GM23338 (cell line): ENCODE measurements at regions not wholly inside any gene's neighbourhood (a gene's known extent, or its start where the extent isn't known, plus 50 kb on each side); places are given as distances from the start of the nearest gene placed in this dataset.

Source experiments
- CREB1 ChIP-seq: fragments of 250-450 bp; sonication (Bioruptor Pico); IDR thresholded peaks from 2 replicates; pipeline ENCODE4 v1.5.0; 2020; ENCODE audit warnings: low read depth, mild to moderate bottlenecking, moderate library complexity
- EZH2 ChIP-seq: fragments of 200-600 bp; sonication (generic); IDR thresholded peaks from one replicate; pipeline ENCODE4 v1.8.0; 2017; ENCODE audit warnings: antibody characterized with exemption, mild to moderate bottlenecking, low read depth; ENCODE audit not compliant: unreplicated experiment
- EZH2phosphoT487 ChIP-seq: fragments of 200-600 bp; sonication (generic); IDR thresholded peaks from one replicate; pipeline ENCODE4 v1.8.1; 2018; ENCODE audit warnings: antibody characterized with exemption; ENCODE audit not compliant: unreplicated experiment
- JUNB ChIP-seq: IDR thresholded peaks from one replicate; pipeline ENCODE4 v1.6.1; 2016; ENCODE audit warnings: antibody characterized with exemption; ENCODE audit not compliant: unreplicated experiment
- POLR2AphosphoS5 ChIP-seq: IDR thresholded peaks from 2 replicates; pipeline ENCODE4 v1.6.1; 2016; ENCODE audit warnings: antibody characterized with exemption, low read depth
- ZNF331 ChIP-seq: fragments of 250-450 bp; sonication (Bioruptor Pico); IDR thresholded peaks from 2 replicates; pipeline ENCODE4 v1.5.0; 2020; ENCODE audit warnings: low read depth, mild to moderate bottlenecking, moderate library complexity
- TF ChIP-seq, protein P1 (sequence below), 2 experiments: fragments of 200-600 bp in 1 of 2; sonication (generic) in 1 of 2; conservative IDR thresholded peaks; 2 replicates each; pipeline versions ENCODE4 v1.5.1 to v1.6.1; 2016 to 2017; ENCODE audit warnings: antibody characterized with exemption in 2 of 2, low read depth in 2 of 2, mild to moderate bottlenecking in 2 of 2, moderate library complexity in 1 of 2
- TF ChIP-seq, protein P2 (sequence below): IDR thresholded peaks from one replicate; pipeline ENCODE4 v1.6.1; 2018; ENCODE audit warnings: antibody characterized with exemption; ENCODE audit not compliant: unreplicated experiment
- TF ChIP-seq, protein P3 (sequence below): IDR thresholded peaks from 2 replicates; pipeline ENCODE4 v1.6.1; 2016; ENCODE audit warnings: antibody characterized with exemption
- TF ChIP-seq, protein P4 (sequence below): fragments of 250-450 bp; sonication (Bioruptor Pico); IDR thresholded peaks from 2 replicates; pipeline ENCODE4 v1.5.0; 2020; ENCODE audit warnings: mild to moderate bottlenecking, moderate library complexity

DNA sequence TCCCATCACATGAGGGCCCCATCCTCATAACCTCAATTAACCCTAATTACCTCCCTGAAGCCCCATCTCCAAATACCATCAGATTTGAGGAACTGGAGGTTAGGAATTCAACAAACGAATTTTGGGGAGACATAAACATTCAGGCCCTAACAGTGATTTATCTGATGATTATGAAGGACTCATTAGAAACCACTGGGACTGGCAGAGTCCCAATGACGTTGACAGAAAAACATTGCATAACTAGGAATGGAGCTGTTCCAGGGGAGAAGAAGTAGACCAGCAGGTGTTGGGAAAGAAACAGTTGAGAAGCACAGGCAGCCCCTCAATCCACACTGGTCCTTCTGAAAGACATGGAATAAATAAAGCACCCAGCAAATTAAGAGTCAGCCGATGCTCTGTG is 282.0 kb downstream of the MAP2K4 start:
- TF ChIP-seq, protein P1, sequence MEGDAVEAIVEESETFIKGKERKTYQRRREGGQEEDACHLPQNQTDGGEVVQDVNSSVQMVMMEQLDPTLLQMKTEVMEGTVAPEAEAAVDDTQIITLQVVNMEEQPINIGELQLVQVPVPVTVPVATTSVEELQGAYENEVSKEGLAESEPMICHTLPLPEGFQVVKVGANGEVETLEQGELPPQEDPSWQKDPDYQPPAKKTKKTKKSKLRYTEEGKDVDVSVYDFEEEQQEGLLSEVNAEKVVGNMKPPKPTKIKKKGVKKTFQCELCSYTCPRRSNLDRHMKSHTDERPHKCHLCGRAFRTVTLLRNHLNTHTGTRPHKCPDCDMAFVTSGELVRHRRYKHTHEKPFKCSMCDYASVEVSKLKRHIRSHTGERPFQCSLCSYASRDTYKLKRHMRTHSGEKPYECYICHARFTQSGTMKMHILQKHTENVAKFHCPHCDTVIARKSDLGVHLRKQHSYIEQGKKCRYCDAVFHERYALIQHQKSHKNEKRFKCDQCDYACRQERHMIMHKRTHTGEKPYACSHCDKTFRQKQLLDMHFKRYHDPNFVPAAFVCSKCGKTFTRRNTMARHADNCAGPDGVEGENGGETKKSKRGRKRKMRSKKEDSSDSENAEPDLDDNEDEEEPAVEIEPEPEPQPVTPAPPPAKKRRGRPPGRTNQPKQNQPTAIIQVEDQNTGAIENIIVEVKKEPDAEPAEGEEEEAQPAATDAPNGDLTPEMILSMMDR (conservative IDR thresholded peaks at IDR 0.05; ENCODE audit: low read depth in 2 of 2), result no peak
- TF ChIP-seq, protein P2, sequence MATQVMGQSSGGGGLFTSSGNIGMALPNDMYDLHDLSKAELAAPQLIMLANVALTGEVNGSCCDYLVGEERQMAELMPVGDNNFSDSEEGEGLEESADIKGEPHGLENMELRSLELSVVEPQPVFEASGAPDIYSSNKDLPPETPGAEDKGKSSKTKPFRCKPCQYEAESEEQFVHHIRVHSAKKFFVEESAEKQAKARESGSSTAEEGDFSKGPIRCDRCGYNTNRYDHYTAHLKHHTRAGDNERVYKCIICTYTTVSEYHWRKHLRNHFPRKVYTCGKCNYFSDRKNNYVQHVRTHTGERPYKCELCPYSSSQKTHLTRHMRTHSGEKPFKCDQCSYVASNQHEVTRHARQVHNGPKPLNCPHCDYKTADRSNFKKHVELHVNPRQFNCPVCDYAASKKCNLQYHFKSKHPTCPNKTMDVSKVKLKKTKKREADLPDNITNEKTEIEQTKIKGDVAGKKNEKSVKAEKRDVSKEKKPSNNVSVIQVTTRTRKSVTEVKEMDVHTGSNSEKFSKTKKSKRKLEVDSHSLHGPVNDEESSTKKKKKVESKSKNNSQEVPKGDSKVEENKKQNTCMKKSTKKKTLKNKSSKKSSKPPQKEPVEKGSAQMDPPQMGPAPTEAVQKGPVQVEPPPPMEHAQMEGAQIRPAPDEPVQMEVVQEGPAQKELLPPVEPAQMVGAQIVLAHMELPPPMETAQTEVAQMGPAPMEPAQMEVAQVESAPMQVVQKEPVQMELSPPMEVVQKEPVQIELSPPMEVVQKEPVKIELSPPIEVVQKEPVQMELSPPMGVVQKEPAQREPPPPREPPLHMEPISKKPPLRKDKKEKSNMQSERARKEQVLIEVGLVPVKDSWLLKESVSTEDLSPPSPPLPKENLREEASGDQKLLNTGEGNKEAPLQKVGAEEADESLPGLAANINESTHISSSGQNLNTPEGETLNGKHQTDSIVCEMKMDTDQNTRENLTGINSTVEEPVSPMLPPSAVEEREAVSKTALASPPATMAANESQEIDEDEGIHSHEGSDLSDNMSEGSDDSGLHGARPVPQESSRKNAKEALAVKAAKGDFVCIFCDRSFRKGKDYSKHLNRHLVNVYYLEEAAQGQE, result no peak
- TF ChIP-seq, protein P3, sequence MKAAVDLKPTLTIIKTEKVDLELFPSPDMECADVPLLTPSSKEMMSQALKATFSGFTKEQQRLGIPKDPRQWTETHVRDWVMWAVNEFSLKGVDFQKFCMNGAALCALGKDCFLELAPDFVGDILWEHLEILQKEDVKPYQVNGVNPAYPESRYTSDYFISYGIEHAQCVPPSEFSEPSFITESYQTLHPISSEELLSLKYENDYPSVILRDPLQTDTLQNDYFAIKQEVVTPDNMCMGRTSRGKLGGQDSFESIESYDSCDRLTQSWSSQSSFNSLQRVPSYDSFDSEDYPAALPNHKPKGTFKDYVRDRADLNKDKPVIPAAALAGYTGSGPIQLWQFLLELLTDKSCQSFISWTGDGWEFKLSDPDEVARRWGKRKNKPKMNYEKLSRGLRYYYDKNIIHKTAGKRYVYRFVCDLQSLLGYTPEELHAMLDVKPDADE, result no peak
- TF ChIP-seq CREB1 (CRISPR knock-in tag) (no peak), EZH2 (no peak), POLR2AphosphoS5 (no peak), ZNF331 (CRISPR knock-in tag) (no peak), EZH2phosphoT487 (no peak), JUNB (no peak)
- TF ChIP-seq, protein P4, sequence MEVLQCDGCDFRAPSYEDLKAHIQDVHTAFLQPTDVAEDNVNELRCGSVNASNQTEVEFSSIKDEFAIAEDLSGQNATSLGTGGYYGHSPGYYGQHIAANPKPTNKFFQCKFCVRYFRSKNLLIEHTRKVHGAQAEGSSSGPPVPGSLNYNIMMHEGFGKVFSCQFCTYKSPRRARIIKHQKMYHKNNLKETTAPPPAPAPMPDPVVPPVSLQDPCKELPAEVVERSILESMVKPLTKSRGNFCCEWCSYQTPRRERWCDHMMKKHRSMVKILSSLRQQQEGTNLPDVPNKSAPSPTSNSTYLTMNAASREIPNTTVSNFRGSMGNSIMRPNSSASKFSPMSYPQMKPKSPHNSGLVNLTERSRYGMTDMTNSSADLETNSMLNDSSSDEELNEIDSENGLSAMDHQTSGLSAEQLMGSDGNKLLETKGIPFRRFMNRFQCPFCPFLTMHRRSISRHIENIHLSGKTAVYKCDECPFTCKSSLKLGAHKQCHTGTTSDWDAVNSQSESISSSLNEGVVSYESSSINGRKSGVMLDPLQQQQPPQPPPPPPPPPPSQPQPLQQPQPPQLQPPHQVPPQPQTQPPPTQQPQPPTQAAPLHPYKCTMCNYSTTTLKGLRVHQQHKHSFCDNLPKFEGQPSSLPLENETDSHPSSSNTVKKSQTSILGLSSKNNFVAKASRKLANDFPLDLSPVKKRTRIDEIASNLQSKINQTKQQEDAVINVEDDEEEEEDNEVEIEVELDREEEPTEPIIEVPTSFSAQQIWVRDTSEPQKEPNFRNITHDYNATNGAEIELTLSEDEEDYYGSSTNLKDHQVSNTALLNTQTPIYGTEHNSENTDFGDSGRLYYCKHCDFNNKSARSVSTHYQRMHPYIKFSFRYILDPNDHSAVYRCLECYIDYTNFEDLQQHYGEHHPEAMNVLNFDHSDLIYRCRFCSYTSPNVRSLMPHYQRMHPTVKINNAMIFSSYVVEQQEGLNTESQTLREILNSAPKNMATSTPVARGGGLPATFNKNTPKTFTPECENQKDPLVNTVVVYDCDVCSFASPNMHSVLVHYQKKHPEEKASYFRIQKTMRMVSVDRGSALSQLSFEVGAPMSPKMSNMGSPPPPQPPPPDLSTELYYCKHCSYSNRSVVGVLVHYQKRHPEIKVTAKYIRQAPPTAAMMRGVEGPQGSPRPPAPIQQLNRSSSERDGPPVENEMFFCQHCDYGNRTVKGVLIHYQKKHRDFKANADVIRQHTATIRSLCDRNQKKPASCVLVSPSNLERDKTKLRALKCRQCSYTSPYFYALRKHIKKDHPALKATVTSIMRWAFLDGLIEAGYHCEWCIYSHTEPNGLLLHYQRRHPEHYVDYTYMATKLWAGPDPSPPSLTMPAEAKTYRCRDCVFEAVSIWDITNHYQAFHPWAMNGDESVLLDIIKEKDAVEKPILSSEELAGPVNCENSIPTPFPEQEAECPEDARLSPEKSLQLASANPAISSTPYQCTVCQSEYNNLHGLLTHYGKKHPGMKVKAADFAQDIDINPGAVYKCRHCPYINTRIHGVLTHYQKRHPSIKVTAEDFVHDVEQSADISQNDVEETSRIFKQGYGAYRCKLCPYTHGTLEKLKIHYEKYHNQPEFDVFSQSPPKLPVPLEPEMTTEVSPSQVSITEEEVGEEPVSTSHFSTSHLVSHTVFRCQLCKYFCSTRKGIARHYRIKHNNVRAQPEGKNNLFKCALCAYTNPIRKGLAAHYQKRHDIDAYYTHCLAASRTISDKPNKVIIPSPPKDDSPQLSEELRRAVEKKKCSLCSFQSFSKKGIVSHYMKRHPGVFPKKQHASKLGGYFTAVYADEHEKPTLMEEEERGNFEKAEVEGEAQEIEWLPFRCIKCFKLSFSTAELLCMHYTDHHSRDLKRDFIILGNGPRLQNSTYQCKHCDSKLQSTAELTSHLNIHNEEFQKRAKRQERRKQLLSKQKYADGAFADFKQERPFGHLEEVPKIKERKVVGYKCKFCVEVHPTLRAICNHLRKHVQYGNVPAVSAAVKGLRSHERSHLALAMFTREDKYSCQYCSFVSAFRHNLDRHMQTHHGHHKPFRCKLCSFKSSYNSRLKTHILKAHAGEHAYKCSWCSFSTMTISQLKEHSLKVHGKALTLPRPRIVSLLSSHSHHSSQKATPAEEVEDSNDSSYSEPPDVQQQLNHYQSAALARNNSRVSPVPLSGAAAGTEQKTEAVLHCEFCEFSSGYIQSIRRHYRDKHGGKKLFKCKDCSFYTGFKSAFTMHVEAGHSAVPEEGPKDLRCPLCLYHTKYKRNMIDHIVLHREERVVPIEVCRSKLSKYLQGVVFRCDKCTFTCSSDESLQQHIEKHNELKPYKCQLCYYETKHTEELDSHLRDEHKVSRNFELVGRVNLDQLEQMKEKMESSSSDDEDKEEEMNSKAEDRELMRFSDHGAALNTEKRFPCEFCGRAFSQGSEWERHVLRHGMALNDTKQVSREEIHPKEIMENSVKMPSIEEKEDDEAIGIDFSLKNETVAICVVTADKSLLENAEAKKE (CRISPR knock-in tag), result no peak
